GM21529 (cell line): ENCODE measurements at regions not wholly inside any gene's neighbourhood (a gene's known extent, or its start where the extent isn't known, plus 50 kb on each side); places are given as distances from the start of the nearest gene placed in this dataset.
A peak's percentile ranks its signal among the peaks of the same experiment; 100 is the strongest.

Source experiments
- ATAC-seq: cut with Tn5 transposase; IDR thresholded peaks from one replicate; pipeline ENCODE4 v1.9.1; 2021; ENCODE audit not compliant: unreplicated experiment

DNA sequence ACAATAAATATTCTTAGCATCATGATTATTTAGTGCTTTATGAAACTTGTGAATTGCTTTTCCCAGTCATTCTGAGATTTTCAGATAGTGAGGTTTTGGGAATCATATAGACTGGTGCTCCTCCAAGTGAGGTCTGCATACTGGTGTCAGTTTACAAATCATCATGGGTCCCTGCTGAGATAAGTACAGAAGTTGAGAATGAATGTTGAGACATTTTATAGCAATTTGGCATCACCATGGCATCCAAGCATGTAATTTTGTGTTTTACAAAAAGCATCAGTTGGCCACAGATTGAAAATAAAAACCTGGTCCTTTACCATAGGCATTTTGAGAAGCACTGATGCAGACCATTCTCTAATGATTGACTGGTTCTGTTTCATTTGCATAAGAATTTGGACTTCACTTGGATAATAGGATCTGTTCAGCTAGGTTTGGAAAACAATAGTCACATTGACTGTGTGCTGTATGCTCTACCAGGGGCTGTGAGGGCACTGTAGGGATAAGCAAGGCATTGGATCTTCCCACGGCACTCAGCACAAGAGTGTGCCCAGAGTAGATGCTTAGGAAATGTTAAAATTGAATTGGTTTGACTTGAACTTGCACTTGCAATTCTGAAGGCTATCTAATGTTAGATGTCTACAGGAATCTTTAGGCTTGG lies 79.0 kb upstream of the JUN start:
- no peak for ATAC-seq

DNA sequence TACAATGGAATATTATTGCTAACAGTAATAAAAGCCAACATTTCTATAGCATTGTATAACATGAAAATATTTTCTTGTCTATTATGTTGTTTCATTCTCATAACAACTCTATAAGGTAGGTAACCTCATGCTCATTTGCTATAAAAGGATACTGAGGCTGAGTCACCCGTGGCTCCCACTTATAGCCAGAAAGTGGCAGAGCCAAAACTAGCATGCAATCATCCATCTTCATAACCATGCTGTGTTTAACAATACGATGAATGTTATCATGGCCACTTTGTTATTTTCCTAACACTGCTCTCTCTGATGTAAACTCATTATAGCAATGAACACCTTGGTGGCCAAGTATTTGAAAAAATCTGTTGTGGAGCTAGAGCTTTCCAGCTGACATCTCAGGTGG lies 80.8 kb upstream of the JUN start:
- ATAC-seq: no peak

DNA sequence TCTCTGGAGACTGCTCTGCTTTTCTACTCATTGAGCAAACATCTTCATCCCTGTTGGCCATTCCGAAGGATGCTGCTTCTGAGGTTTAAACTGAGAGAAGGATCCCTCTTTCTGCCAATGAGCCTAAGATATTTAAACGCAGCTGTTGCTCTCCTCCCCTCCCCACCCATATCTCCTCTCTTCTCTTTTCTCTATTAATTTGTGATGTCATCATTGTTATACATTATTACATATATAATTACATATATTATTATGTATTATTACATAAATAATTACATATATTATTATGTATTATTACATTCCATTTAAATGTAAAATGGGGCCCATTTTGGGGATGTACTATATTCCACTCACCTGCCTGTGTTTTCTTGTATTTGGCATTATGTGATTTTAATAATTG lies 82.7 kb upstream of the JUN start:
- ATAC-seq: no peak

DNA sequence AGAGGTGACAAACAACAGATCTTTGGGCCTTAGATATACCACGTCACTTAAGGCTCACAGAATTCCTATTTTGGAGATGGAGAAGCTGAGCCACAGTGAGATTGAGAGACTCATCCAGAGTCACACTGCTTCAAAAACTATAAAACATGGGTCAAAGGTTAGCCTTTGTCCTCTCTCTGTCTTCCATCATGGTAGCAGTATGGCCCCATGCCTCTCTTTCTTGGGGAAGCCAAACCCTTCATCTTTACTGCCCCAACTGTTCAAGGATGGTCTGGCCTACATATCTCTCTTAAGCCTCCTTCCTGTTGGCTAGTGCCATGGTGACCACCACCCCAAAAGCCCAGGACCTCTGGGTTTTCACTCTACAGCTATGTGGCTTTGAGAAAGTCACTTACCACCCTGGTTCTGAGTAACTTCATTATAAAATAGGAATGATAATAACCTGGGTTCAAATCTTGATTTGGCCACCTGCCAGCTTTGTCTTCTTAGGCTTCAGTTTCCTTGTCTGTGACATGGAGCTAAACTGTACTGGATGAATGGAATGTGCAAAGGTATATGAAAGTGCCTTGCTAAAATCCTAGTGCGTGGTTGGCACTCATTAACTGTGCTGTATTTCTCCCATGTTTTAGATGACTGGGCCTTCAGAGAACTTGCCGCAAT lies 85.9 kb upstream of the JUN start:
- ATAC-seq: no peak

DNA sequence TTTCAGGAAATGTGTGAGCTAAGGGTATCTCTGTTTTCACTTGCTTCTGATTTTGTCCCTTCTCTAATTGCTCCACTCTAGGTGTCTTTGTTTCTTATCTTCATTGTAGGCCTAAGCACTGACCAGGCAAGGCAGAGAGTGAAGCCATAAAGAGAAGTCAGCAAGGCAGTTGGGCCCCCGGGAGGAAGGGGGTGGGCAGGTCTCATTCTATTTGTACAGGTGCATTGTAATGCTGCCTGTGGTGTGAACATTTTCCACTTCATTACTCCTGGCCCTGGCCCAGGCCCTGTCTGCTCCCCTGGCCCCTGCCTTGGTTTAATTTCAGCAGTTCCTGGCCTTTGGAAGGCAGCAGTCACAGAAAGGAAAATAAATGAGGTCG lies 86.4 kb upstream of the JUN start:
- ATAC-seq: no peak

DNA sequence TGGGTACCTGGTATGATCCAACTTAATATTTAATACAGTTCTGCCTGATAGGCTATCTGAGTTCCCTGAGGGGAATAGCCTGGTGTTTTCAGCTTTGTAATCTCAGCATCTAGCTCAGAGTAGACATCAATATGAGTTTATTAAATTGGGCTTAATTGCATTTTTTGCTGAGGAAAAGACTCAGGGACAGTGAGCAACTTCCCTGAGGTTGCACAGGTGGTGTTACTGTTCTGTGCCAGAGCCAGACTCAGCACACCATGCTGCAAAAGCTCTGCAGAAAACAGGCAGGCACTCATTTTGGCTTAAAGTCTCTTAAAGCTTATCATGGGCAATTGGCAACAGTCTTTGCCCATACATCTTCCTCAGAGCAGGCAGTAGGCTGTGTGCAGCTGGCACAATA lies 90.5 kb upstream of the JUN start:
- ATAC-seq: no peak

DNA sequence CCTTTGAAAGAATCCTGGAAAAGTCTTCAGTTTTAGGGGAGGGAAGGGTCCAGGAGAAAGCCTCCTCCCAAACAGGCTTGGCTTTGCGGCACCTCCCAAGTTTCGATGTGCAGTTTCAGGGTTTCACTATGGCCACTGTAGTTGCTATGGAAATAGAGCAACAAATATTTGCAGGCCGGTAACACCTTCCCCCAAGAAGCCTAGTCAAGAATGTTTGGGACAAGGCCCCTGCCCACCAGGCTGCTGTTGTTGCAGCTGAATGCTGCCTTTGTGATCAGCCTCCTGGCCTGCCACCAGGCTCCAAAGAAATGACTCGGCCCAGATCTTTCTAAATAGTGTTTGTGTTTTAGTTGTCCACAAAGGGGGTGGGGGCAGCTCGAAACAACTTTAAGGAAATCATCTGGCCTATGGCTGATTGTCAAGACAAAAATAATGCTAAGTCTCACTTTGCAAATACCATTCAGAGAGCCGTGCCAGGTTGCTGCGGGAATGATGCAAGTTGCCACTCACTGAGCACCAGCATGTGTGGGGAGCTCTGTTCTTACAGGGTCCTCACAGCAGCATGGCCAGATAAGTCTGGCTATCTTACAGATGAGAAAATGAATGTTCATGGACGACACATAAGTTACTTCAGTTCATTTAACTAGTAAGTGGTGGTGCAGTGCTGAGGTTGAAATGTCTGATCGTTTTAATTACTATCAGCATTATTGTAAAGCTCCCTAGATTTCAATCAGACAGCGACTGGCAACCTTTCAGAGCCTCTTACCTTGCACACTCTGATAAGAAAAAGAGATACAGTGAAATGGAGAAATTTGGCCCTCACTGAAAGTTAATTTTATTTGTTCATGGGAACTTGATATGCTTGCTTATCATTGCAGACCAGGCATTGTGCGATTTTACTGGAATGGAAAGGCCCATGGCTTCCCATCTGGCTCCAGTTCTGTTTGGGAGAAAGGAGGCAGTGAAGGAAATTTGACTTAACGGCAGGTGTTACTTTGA lies 91.2 kb upstream of the JUN start:
- no peak for ATAC-seq

DNA sequence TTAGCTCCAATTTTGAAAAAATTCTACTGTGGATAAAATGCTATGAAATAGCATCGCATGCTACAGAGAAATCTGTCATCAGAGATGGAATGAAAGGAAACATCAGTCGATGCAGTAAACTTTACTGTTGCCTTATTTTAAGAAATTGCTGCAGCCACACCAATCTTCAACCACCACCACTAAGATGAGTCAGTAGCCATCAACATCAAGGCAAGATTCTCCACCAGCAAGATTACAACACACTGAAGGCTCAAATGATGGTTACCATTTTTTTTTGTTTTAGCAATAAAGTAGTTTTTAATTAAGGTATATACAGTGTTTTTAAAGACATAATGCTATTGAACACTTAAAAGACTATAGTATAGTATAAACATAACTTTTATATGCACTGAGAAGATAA lies 95.6 kb upstream of the JUN start:
- ATAC-seq: no peak

DNA sequence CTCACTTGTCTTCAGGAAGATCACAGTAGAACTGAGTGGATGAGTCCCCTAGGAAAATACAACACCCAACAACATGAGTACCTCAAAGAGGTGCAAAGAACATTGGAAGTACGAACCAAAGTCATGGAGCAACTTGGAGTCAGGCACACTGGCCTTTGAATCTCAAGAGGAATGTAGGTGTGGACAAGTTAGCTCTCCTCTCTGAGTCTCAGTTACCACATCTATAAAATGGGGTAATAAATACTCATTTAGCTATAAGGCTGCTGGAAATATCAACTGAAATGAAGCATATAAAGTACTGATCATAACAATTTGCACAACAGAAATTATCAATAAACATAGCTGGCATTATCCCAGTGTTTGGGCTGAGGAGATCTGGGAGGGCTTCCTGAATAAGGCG lies 96.7 kb upstream of the JUN start:
- ATAC-seq: no peak

DNA sequence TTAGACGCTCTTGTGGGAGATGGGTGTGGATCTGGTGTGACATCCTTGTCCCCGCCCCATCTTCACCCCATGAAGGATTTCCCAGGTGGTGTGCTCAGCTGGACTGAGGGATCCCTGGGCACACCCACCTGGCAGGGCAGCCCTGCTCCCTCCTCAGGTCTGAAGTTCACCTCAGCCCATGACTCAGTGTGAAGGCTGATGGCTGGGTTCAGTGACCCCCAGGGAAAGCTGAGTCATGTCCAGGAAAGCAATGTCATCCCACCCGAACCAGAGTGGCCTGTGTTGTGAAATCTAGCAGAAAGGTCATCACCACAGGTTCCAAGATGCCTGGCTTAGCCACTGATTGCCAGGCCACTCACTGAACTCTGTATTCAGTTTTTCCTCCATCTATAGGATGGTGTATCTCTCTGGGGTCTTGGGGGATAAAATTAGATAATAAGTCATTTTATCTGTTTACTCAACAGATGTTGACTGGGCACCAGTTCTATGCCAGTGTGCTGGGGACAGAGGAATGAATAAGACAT lies 97.7 kb upstream of the JUN start:
- ATAC-seq: no peak

DNA sequence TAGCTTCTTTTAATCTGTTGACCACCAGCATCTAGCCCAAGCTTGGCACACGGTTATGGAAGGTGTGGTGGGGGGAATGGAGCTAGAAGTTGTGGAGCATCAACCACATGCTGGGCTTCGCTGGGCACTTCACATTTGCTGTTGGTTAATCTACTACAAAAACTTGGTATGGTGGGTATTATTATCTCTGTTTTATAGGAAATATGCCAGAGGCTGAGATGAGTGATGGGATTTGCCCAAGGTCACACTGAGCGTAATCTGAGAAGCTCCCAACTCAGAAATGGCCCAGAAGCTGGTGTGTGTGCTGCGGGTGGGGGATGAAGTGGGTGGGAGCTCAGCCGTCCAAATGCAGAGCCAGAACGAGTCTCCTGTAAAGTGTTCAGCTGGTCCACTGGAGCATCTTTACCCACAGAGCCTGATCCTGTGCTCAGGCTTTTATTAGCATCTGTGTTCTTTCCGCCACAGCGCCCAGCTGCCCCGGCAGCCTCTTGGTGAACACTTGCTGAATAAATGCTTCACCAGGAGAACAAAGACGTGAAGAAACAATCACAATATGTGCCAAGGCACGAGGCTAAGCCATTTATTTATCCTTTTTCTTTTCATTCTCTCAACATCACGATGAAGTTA lies 98.6 kb upstream of the JUN start:
- ATAC-seq: no peak

DNA sequence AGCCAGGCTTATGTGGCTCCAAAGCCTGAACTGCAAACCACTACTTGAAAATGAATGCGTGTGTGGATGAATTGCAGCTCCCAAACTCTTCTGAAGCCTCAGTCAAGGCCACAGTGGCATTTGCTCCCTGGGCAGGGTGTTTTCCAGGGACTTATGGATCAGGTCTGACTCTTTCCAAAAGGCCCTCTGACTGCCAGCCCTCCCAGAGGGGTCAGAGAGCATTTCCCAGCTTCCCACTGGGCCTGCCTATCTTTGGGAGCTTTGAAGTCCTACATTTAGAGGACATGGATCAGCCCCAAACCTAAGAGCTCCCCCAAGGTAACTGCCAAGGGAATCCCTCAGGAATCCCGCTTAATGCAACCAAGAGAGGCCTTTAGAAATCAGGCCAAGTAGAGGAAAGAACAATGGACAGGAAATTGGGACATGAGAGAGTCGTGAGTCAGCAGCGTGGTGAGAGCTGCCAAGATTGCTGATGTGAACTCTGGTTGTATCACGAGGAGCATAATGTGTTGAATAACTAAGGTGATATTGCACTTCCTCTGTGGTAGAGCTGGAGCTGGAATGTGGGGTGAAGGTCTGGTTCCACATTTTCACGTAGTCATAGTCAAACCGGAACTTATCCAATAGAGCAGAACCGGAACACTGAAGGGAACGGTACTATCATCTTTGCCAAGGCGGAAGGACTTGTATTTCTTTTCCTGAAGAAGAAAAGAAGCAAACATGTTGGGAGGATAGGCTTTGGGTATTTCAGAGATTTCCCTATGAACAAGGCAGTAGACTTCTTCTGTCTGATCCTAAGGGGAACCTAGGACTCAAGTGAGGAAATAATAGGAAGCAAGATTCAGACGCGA lies 99.4 kb upstream of the JUN start:
- no peak for ATAC-seq

DNA sequence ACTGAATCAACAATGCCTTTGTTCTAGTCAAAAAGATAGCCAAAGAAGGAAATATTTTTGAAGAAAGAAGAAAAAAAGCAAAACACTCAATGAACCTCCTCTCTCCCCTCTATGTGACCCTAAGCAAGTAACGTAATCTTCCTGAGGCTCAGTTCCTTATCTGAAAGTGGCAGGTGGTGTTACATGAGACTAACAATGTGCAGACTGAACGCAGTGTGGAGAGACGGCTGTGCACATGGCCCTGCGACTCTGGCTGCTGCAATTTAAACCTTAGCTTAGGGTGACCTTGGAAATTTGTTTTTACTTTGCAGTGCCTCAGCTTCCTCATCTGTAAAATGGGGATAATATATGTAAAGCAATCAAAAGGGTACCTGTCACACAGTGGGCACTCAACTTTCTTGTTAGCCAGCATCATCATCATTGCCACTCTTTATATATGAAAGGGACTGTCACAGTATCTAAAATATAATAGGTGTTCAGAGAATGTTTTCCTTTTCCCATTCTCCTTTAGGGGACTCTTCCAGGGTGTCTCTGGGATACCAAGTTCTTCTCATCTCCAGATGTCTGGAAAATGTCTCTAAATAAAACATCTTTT lies 100.1 kb upstream of the JUN start:
- peak; percentile 68 for ATAC-seq

DNA sequence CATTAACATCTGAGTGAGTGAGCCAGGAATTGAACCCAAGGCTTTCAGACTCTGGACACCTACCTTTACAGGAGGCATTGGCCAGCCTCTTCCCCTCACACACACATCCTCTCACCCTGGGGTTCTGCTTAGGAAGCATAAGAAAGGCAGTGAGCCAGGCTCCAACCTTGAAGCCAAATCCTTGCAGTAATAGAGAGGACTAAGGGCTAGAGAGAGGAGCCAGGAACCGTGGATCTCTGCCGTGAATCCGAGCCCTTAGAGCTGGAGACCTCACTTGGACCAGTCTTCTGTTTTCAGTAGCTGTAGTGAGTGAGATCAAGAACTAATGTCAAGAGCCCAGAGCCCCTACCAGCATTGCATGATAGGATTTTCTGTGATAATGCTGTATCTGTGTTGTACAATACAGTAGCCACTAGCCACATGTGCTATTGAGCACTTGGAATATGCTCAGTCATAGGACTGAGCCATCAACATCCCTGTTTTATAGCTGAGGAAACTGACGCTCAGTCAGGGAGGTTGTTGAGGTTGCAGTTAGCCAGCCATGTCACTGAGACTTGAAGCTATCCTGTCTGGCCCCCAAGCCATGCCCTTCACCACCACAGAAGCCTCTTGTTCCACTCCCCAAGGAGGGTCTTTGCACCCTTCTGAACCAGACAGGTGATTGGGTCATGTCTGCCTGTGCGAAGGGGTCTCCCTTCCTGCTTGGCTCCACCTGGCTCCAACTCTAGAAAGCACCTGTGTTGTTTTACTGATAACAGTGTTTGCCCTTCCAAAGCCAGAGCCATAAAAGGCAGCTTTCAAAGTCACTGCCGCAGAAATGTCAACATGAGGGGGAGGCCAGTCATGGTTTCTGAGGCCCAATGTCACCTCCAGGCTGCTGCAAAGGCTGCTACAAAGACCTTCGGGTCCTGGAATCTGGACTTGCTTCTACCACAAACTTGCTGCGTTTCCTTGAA lies 101.1 kb upstream of the JUN start:
- ATAC-seq: no peak

DNA sequence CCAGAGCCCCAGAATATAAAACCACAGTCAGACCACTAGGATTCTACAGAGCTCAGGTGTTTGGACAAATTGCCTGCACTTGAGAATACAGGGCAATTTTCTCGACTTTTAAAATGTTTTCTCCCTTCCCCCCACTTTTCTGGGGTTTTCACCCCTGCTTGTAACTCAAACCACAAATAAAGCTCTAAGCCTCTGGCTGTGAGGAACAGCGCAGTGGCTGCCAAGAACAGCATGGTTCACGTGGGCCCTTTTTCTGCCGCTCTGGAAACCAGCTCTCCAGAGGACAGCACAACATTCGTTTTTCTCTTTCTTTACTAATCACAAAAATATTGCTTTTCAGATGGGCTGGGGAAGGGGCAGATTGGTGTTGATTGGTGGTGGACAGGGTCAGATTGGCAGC lies 102.2 kb upstream of the JUN start:
- no peak for ATAC-seq

DNA sequence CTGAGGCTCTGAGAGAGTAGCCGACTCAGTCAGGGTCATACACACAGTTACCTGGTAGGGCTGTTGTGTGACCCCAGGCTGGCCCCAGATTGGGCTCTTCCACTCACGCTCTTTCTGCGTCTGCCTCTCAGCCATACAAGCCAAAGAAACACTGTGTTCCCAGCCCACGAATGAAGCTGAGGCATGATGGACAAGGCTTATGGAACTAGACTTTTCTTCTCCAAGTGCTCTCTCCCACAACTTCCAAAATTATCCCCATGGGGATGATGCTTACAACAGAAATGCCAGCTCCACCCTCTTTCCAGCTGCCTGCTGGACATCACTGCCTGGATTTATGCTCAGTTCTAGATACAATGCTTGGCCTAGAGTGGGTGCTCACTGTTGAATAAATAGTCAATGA lies 102.8 kb upstream of the JUN start:
- no peak for ATAC-seq

DNA sequence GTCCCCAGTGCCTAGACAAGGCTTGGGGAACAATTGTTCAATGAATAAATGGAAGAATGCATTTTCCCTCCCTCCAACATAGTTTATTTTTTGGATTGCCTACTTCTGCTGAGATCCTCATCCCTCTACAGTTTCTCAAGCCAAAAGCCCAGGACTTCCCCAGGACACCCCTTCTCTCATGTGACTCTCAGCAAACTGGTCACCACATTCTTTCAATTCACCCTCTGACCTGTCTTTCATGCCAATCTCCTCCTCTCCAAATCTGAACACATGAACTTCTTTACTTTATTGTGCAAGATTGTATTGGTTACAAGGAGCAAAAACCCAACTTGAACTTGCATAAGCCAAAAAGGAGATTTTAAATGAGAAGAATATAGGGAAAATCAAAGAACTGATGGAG lies 103.2 kb upstream of the JUN start:
- no peak for ATAC-seq

DNA sequence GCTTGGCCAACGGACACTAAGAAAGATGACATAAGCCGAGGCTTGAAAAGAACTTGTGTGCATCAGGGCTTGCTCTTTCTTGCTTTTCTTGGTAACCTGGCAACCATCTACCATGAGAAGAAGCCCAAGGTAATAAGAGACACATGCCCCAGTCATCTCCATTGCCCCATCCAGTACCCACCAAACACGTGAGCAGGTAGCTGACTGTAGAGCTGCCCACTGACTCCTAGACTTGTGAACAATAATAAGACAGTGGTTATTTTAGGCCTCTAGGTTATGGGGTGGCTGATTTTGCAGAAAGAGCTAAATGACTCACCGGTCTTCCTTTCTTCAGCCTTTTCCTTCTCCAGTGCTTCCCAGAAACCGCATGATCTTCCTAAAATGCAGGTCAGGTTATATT lies 105.0 kb upstream of the JUN start:
- ATAC-seq: no peak

DNA sequence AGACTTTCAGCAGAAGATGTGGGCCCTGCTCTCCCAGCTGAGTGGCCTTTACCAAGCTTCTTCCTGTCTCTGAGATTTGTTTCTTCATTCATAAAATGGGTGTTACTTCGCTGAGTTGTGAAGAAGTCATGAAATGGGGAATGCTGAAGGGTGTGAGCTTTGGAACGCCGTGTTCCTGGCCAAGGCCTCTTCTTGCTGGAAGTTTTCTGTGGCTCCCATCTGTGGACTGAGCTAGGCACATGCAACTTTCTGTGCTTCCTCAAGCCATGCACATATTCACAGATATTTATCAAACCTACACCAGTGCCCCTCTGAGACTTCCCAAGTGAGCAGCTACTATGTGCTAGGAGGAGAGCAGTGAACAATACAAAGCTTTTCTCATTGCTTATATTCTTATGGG lies 106.3 kb upstream of the JUN start:
- ATAC-seq: no peak
